ENCODE measurements at regions not wholly inside any gene's neighbourhood (a gene's known extent, or its start where the extent isn't known, plus 50 kb on each side); places are given as distances from the start of the nearest gene placed in this dataset.

DNA sequence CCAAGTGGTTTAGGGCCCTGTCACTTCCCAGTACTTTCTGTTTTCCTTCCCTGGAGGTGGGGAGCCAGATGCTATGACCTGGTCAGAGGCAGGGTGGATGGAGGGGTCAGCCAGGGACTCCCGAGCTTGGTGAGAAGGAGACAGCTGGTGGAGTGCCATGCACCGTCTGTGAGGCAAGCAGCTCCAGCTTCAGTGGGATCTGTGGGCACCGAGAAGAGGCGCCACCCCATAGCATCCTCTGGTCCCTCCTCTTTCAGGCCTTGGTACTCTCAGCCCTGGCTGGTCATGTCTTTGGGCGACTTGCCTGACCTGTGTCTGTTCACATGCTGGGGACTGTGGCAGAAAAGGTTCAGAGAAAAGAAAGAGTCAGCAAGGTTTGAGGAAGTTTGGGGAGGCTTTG lies 299.3 kb upstream of the N4BP1 start:
- TF ChIP-seq RAD21 (IDR thresholded peaks at IDR 0.05) (no peak), GABPA (IDR thresholded peaks at IDR 0.05 in 1 of 2, conservative IDR thresholded peaks at IDR 0.05 in 1 of 2) (no peak), MAX (IDR thresholded peaks at IDR 0.05) (no peak), CTCF (IDR thresholded peaks at IDR 0.05; ENCODE audit: low read depth, low read length, missing input control) (no peak), HNF4A (conservative IDR thresholded peaks at IDR 0.05) (no peak), SP1 (IDR thresholded peaks at IDR 0.05) (no peak), HNF4G (IDR thresholded peaks at IDR 0.05) (no peak), YY1 (IDR thresholded peaks at IDR 0.05) (no peak), TAF1 (conservative IDR thresholded peaks at IDR 0.05) (no peak), NR2F2 (IDR thresholded peaks at IDR 0.05) (no peak), JUND (IDR thresholded peaks at IDR 0.05) (no peak)
- TF ChIP-seq, protein P1, sequence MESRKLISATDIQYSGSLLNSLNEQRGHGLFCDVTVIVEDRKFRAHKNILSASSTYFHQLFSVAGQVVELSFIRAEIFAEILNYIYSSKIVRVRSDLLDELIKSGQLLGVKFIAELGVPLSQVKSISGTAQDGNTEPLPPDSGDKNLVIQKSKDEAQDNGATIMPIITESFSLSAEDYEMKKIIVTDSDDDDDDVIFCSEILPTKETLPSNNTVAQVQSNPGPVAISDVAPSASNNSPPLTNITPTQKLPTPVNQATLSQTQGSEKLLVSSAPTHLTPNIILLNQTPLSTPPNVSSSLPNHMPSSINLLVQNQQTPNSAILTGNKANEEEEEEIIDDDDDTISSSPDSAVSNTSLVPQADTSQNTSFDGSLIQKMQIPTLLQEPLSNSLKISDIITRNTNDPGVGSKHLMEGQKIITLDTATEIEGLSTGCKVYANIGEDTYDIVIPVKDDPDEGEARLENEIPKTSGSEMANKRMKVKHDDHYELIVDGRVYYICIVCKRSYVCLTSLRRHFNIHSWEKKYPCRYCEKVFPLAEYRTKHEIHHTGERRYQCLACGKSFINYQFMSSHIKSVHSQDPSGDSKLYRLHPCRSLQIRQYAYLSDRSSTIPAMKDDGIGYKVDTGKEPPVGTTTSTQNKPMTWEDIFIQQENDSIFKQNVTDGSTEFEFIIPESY (IDR thresholded peaks at IDR 0.05): no peak
- TF ChIP-seq, protein P2, sequence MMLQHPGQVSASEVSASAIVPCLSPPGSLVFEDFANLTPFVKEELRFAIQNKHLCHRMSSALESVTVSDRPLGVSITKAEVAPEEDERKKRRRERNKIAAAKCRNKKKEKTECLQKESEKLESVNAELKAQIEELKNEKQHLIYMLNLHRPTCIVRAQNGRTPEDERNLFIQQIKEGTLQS (IDR thresholded peaks at IDR 0.05): no peak
